Endometrial microvascular endothelial cells (primary cell): ENCODE measurements at regions not wholly inside any gene's neighbourhood (a gene's known extent, or its start where the extent isn't known, plus 50 kb on each side); places are given as distances from the start of the nearest gene placed in this dataset.
"Not testable (repeated sequence)": the region's sequence is repeated elsewhere in the genome, so short reads cannot be mapped to it uniquely, and the experiment has no call there.

Experiments used
- in situ Hi-C: cut with HindIII; loops from 2 replicates; pipeline ENCODE4 v1.10.0; 2017; ENCODE audit warnings: low sequenced_read_pairs, low pct_unique_long_range_greater_than_20kb; ENCODE audit errors: inconsistent ontology term

- in situ Hi-C loops = no loop called here
Measured at GRCh38 chr15:35993196-35993595, 447.2 kb upstream of the DPH6 start.

GRCh38 chr15:35994876-35995275 is 448.9 kb upstream of the DPH6 start:
- in situ Hi-C loops = no loop called here

- in situ Hi-C loops = no loop called here
Measured at GRCh38 chr15:35998663-35999602, 453.0 kb upstream of the DPH6 start.

GRCh38 chr15:36004891-36005490 is 459.0 kb upstream of the DPH6 start:
- in situ Hi-C loops = no loop called here

- in situ Hi-C loops = no loop called here
Measured at GRCh38 chr15:36005542-36005941, 459.6 kb upstream of the DPH6 start.

- in situ Hi-C loops = no loop called here
Measured at GRCh38 chr15:36007699-36008098, 461.7 kb upstream of the DPH6 start.

GRCh38 chr15:36008719-36009118 is 462.8 kb upstream of the DPH6 start:
- in situ Hi-C loops = no loop called here

GRCh38 chr15:36024031-36024688 is 478.2 kb upstream of the DPH6 start:
- in situ Hi-C loops = no loop called here

GRCh38 chr15:36026627-36027283 is 480.8 kb upstream of the DPH6 start:
- in situ Hi-C loops = no loop called here

GRCh38 chr15:36029606-36030210 is 483.7 kb upstream of the DPH6 start:
- in situ Hi-C loops = no loop called here

GRCh38 chr15:36039996-36040572 is 494.1 kb upstream of the DPH6 start:
- in situ Hi-C loops = no loop called here

- in situ Hi-C loops = not testable (repeated sequence)
Measured at GRCh38 chr15:36047018-36047716, 501.2 kb upstream of the DPH6 start.

- in situ Hi-C loops = no loop called here
Measured at GRCh38 chr15:36050899-36051298, 504.9 kb upstream of the DPH6 start.

GRCh38 chr15:36052641-36053040 is 506.7 kb upstream of the DPH6 start:
- in situ Hi-C loops = not testable (repeated sequence)

- in situ Hi-C loops = no loop called here
Measured at GRCh38 chr15:36053746-36054145, 507.8 kb upstream of the DPH6 start.

- in situ Hi-C loops = no loop called here
Measured at GRCh38 chr15:36059596-36059995, 513.6 kb upstream of the DPH6 start.

- in situ Hi-C loops = no loop called here
Measured at GRCh38 chr15:36062357-36062756, 516.4 kb upstream of the DPH6 start.

- in situ Hi-C loops = no loop called here
Measured at GRCh38 chr15:36066757-36067156, 512.7 kb upstream of the CDIN1 start.
